ENCODE measurements at regions not wholly inside any gene's neighbourhood (a gene's known extent, or its start where the extent isn't known, plus 50 kb on each side); places are given as distances from the start of the nearest gene placed in this dataset.
"Not testable (repeated sequence)": the region's sequence is repeated elsewhere in the genome, so short reads cannot be mapped to it uniquely, and the experiment has no call there.

GRCh38 chr17:63019138-63019873 lies 53.3 kb downstream of the TANC2 start:
- DNase-seq = no peak

GRCh38 chr17:63022567-63022966 lies 56.5 kb downstream of the TANC2 start:
- Histone ChIP-seq H3K4me1 (no peaks in the 10 kb centered on the region), H3K27ac (no peak overlapping the region), H3K4me3 (no peak overlapping the region), H3K36me3 (no peaks in the 10 kb centered on the region), H3K9me3 (no peaks in the 10 kb centered on the region), H3K27me3 (no peaks in the 10 kb centered on the region)
- DNase-seq = no peak
- intact Hi-C loops (cut with DNase I; ENCODE audit: low total_unique reads) = no loop called here
- TF ChIP-seq POLR2A (IDR thresholded peaks at IDR 0.05) (no peak), CTCF (IDR thresholded peaks at IDR 0.05) (no peak)

More at GRCh38 chr17:63019138-63019873, 53.3 kb downstream of the TANC2 start:
- Histone ChIP-seq H3K27ac (no peak overlapping the region), H3K9me3 (no peaks in the 10 kb centered on the region), H3K4me3 (no peak overlapping the region), H3K36me3 (no peaks in the 10 kb centered on the region), H3K4me1 (no peaks in the 10 kb centered on the region), H3K27me3 (no peaks in the 10 kb centered on the region)
- TF ChIP-seq CTCF (IDR thresholded peaks at IDR 0.05) (no peak), POLR2A (IDR thresholded peaks at IDR 0.05) (no peak)
- intact Hi-C loops (cut with DNase I; ENCODE audit: low total_unique reads) = no loop called here

GRCh38 chr17:63023049-63023448 lies 57.0 kb downstream of the TANC2 start:
- H3K4me1 ChIP-seq = no peaks in the 10 kb centered on the region
- DNase-seq = no peak
- intact Hi-C loops (cut with DNase I; ENCODE audit: low total_unique reads) = no loop called here
- H3K9me3 ChIP-seq = no peaks in the 10 kb centered on the region
- H3K27me3 ChIP-seq = no peaks in the 10 kb centered on the region
- TF ChIP-seq CTCF (IDR thresholded peaks at IDR 0.05) (no peak), POLR2A (IDR thresholded peaks at IDR 0.05) (no peak)
- no peak overlapping the region for H3K4me3 ChIP-seq
- no peaks in the 10 kb centered on the region for H3K36me3 ChIP-seq
- no peak overlapping the region for H3K27ac ChIP-seq

GRCh38 chr17:63024201-63024600 lies 58.2 kb downstream of the TANC2 start:
- TF ChIP-seq POLR2A (IDR thresholded peaks at IDR 0.05) (no peak), CTCF (IDR thresholded peaks at IDR 0.05) (no peak)

GRCh38 chr17:63024716-63025115 lies 58.7 kb downstream of the TANC2 start:
- no peak overlapping the region for H3K27ac ChIP-seq
- H3K9me3 ChIP-seq = no peaks in the 10 kb centered on the region
- DNase-seq = no peak
- H3K36me3 ChIP-seq = no peaks in the 10 kb centered on the region
- no peaks in the 10 kb centered on the region for H3K4me1 ChIP-seq
- intact Hi-C loops (cut with DNase I; ENCODE audit: low total_unique reads) = no loop called here
- TF ChIP-seq POLR2A (IDR thresholded peaks at IDR 0.05) (no peak), CTCF (IDR thresholded peaks at IDR 0.05) (no peak)
- H3K4me3 ChIP-seq = no peak overlapping the region
- no peaks in the 10 kb centered on the region for H3K27me3 ChIP-seq

More at GRCh38 chr17:63024201-63024600, 58.2 kb downstream of the TANC2 start:
- H3K4me1 ChIP-seq = no peaks in the 10 kb centered on the region
- no peak overlapping the region for H3K4me3 ChIP-seq
- intact Hi-C loops (cut with DNase I; ENCODE audit: low total_unique reads) = no loop called here
- no peaks in the 10 kb centered on the region for H3K9me3 ChIP-seq
- H3K27ac ChIP-seq = no peak overlapping the region
- no peaks in the 10 kb centered on the region for H3K36me3 ChIP-seq
- DNase-seq = no peak
- no peaks in the 10 kb centered on the region for H3K27me3 ChIP-seq

- H3K4me3 ChIP-seq; H3K27ac ChIP-seq; H3K9me3 ChIP-seq; intact Hi-C loops (cut with DNase I; ENCODE audit: low total_unique reads); H3K36me3 ChIP-seq; H3K27me3 ChIP-seq; DNase-seq; H3K4me1 ChIP-seq: not testable (repeated sequence)
These were observed 59.6 kb downstream of the TANC2 start for GRCh38 chr17:63025637-63026036.

Measured in uterus (tissue), 3 donors.